GM12878 (cell line): ENCODE measurements at regions not wholly inside any gene's neighbourhood (a gene's known extent, or its start where the extent isn't known, plus 50 kb on each side); places are given as distances from the start of the nearest gene placed in this dataset.

Experiments used
- ATAC-seq: fragments of 200-7000 bp; cut with Tn5 transposase; 3 replicates; pipeline ENCODE4 v1.9.1; 2020; ENCODE audit warnings: mild to moderate bottlenecking, moderate library complexity
- BruUV-seq: library from RNA; stranded (reverse); fragments of 400-500 nt; replicated peaks from 2 replicates; lab custom pipeline; 2021; lab: Mats Ljungman, UMichigan
- CTCF ChIA-PET: fragments of 300-600 bp; sonication (Branson Sonifier 250); formaldehyde crosslinking; extraction: SDS; loops from one replicate; lab custom pipeline; 2021; ENCODE audit warnings: inconsistent platforms; lab: Yijun Ruan, JAX
- POLR2A ChIA-PET: fragments of 350-600 bp; formaldehyde crosslinking; extraction: SDS; loops from one replicate; lab custom pipeline; 2021; ENCODE audit warnings: inconsistent platforms; lab: Charles Lee
- RAD21 ChIA-PET: fragments of 300-600 bp; sonication (Branson Sonifier 250); formaldehyde crosslinking; loops from one replicate; lab custom pipeline; 2023; ENCODE audit warnings: antibody characterized with exemption; ENCODE audit not compliant: unreplicated experiment; lab: Charles Lee
- SMC1A ChIA-PET: fragments of 300-600 bp; sonication (Branson Sonifier 250); formaldehyde crosslinking; loops from one replicate; lab custom pipeline; 2023; ENCODE audit not compliant: unreplicated experiment, uncharacterized antibody; lab: Charles Lee
- DNase-seq: peaks from one replicate; pipeline ENCODE4 v3.0.0-alpha.2; 2011; ENCODE audit warnings: low read depth, low spot score
- FAIRE-seq: peaks from 3 replicates; lab custom pipeline; 2011; peaks lifted over from hg19 to GRCh38; lab: Jason Lieb, UNC
- H2AFZ ChIP-seq: 2 replicates; pipeline ENCODE4 v1.6.0; 2011; ENCODE audit warnings: low read depth, low read length, control low read depth; ENCODE audit not compliant: control insufficient read depth
- H3K27ac ChIP-seq: 2 replicates; pipeline ENCODE4 v1.5.1; 2011; ENCODE audit warnings: control low read depth; ENCODE audit not compliant: control insufficient read depth, insufficient read depth
- H3K27me3 ChIP-seq, 2 experiments: replicated peaks in 1 of 2; 2 replicates each; pipeline versions ENCODE4 v1.6.0 to v1.6.1; 2011; ENCODE audit warnings: low read length in 1 of 2; ENCODE audit not compliant: control insufficient read depth in 2 of 2, insufficient read depth in 2 of 2
- H3K36me3 ChIP-seq, 2 experiments: 2 replicates each; pipeline ENCODE4 v1.5.1; 2011; ENCODE audit warnings: low read length in 1 of 2; ENCODE audit not compliant: control insufficient read depth in 2 of 2, insufficient read depth in 2 of 2
- H3K4me1 ChIP-seq: 2 replicates; pipeline ENCODE4 v1.6.1; 2011; ENCODE audit warnings: mild to moderate bottlenecking, low read length, moderate library complexity, mixed read lengths; ENCODE audit not compliant: control insufficient read depth, insufficient read depth
- H3K4me2 ChIP-seq: 2 replicates; pipeline ENCODE4 v1.6.0; 2011; ENCODE audit warnings: control low read depth; ENCODE audit not compliant: control insufficient read depth, insufficient read depth
- H3K4me3 ChIP-seq: fragments of 200-600 bp; sonication (generic); 2 replicates; pipeline ENCODE4 v1.5.1; 2016
- H3K79me2 ChIP-seq: 2 replicates; pipeline ENCODE4 v1.6.0; 2011; ENCODE audit warnings: low read length; ENCODE audit not compliant: control insufficient read depth, insufficient read depth
- H3K9ac ChIP-seq: 2 replicates; pipeline ENCODE4 v1.8.0; 2011; ENCODE audit warnings: low read length, control low read depth, mixed read lengths; ENCODE audit not compliant: control insufficient read depth, insufficient read depth
- H3K9me3 ChIP-seq: replicated peaks from 3 replicates; pipeline ENCODE4 v1.5.1; 2011; ENCODE audit warnings: mild to moderate bottlenecking, low read length; ENCODE audit not compliant: control insufficient read depth, insufficient read depth
- H4K20me1 ChIP-seq: 2 replicates; pipeline ENCODE4 v1.6.0; 2011; ENCODE audit not compliant: control insufficient read depth, insufficient read depth
- EED ChIP-seq: sonication (generic); IDR thresholded peaks from 2 replicates; pipeline ENCODE4 v1.6.1; 2016; ENCODE audit warnings: antibody characterized with exemption, low read depth
- ESRRA ChIP-seq: IDR thresholded peaks from 2 replicates; pipeline ENCODE4 v1.6.1; 2012; ENCODE audit warnings: mild to moderate bottlenecking, low read length, improper control_type of control experiment
- FOXK2 ChIP-seq: fragments of 450-650 bp; IDR thresholded peaks from 2 replicates; pipeline ENCODE4 v1.6.1; 2017; ENCODE audit warnings: mild to moderate bottlenecking, moderate library complexity
- NR2C1 ChIP-seq: fragments of 450-650 bp; IDR thresholded peaks from 2 replicates; pipeline ENCODE4 v1.6.1; 2017; ENCODE audit warnings: antibody characterized with exemption, mild to moderate bottlenecking, moderate library complexity
- PAX8 ChIP-seq: fragments of 450-650 bp; IDR thresholded peaks from 2 replicates; pipeline ENCODE4 v1.6.1; 2017; ENCODE audit warnings: mild to moderate bottlenecking, moderate library complexity
- RAD21 ChIP-seq: IDR thresholded peaks from 2 replicates; pipeline ENCODE4 v1.6.1; 2011; ENCODE audit warnings: mild to moderate bottlenecking, low read depth, low read length, moderate library complexity; ENCODE audit not compliant: insufficient read depth
- STAT1 ChIP-seq: fragments of 450-650 bp; conservative IDR thresholded peaks from 2 replicates; pipeline ENCODE4 v1.6.1; 2014; ENCODE audit warnings: antibody characterized with exemption, mild to moderate bottlenecking
- ZNF24 ChIP-seq: fragments of 450-650 bp; IDR thresholded peaks from 2 replicates; pipeline ENCODE4 v1.6.1; 2017; ENCODE audit warnings: antibody characterized with exemption, mild to moderate bottlenecking
- ZNF687 ChIP-seq: fragments of 450-650 bp; IDR thresholded peaks from 2 replicates; pipeline ENCODE4 v1.6.1; 2017; ENCODE audit warnings: mild to moderate bottlenecking, moderate library complexity
- WGBS: methylation state at CpG from one replicate; pipeline ENCODE4 v1.1.6; 2016; ENCODE audit warnings: low lambda C conversion rate; ENCODE audit not compliant: insufficient replicate concordance, insufficient coverage; ENCODE audit errors: missing lambda C conversion rate; 5-methylcytosine and 5-hydroxymethylcytosine counted together
- in situ Hi-C: fragments of 300-500 bp; cut with MboI; formaldehyde crosslinking; loops from 9 replicates; pipeline ENCODE4 v1.14.3; 2018; ENCODE audit warnings: mixed read lengths
- intact Hi-C: fragments of 100-400 bp; cut with micrococcal nuclease; formaldehyde crosslinking; loops from one replicate; pipeline ENCODE4 v1.14.2; 2022; ENCODE audit not compliant: unreplicated experiment
- TF ChIP-seq, protein P1 (sequence below): fragments of 150-350 bp; IDR thresholded peaks from 2 replicates; pipeline ENCODE4 v1.6.1; 2014; ENCODE audit warnings: mild to moderate bottlenecking, low read depth, low read length

DNA sequence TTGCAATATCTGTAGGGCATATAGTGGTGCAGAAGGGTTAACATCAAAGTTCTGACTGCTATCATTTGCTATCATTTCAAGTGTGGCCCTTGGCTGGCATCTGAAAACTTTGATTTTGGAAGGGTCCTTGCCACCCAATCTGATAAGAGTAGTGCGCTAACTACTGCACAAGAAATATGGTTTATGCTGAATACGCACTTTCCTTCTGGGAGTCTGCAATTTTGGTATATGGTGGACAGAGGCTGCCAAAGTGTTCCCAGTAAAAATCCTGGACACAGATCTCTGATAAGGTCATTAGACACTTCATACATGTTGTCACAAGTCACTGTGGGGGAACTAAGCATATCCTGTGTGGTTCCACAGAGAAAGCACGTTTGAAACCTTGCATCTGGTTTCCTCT, 461.6 kb upstream of the CDH11 start (continued):
- TF ChIP-seq NR2C1, result no peak

DNA sequence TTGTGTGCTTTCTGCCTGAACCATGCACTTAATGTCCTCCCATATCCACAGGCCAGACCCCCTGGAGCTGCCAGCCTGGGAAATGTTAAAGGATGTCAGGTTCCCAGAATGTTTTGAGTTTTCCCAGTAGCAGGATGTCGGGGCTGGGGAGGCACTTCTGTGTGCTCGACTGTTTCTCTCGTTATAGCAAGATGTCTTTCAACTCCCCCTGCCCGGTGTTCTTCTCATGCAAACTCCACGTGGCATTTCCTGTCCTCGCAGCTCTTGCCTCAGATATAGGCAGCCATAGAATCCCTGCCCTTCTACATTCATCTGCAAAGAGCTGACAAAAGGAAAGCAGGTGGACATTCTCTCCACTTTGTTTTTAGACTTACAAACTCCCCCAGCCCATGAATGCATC, 457.2 kb upstream of the CDH11 start:
- 2% methylated on average over 6 of the region's 6 CpGs for WGBS
- RAD21 ChIA-PET, result no interaction called here
- Histone ChIP-seq H3K27ac (no peak overlapping the region), H3K4me1 (no peaks in the 10 kb centered on the region), H2AFZ (no peak overlapping the region), H3K36me3 (no peaks in the 10 kb centered on the region), H3K4me3 (no peak overlapping the region)
- CTCF ChIA-PET, result no interaction called here
- no peak for DNase-seq
- intact Hi-C loops, result no loop called here
- BruUV-seq, result no TSS peak
- TF ChIP-seq ZNF687 (no peak), RAD21 (no peak), EED (no peak), FOXK2 (no peak), ESRRA (no peak), ZNF24 (no peak), PAX8 (no peak), STAT1 (no peak)
- TF ChIP-seq, protein P1, sequence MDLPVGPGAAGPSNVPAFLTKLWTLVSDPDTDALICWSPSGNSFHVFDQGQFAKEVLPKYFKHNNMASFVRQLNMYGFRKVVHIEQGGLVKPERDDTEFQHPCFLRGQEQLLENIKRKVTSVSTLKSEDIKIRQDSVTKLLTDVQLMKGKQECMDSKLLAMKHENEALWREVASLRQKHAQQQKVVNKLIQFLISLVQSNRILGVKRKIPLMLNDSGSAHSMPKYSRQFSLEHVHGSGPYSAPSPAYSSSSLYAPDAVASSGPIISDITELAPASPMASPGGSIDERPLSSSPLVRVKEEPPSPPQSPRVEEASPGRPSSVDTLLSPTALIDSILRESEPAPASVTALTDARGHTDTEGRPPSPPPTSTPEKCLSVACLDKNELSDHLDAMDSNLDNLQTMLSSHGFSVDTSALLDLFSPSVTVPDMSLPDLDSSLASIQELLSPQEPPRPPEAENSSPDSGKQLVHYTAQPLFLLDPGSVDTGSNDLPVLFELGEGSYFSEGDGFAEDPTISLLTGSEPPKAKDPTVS, result no peak
- TF ChIP-seq, all 136 proteins: peak for 0
- in situ Hi-C loops, result no loop called here
- Histone ChIP-seq H3K9ac (no peak overlapping the region), H3K9me3 (no peaks in the 10 kb centered on the region), H4K20me1 (no peaks in the 10 kb centered on the region), H3K27me3 (no peaks in the 10 kb centered on the region), H3K79me2 (no peaks in the 10 kb centered on the region), H3K4me2 (no peak overlapping the region)
- ATAC-seq (no peak), FAIRE-seq (no peak)
- POLR2A ChIA-PET, result no interaction called here
- SMC1A ChIA-PET, result no interaction called here
